Neural crest cell (in vitro differentiated cells): ENCODE measurements at regions not wholly inside any gene's neighbourhood (a gene's known extent, or its start where the extent isn't known, plus 50 kb on each side); places are given as distances from the start of the nearest gene placed in this dataset.

ENCODE experiments used
- DNase-seq: peaks from one replicate; pipeline ENCODE4 v3.0.0; 2021; ENCODE audit warnings: low read depth, mixed read lengths, low spot score
- H3K27ac Mint-ChIP-seq: one replicate; pipeline ENCODE4 v1.8.0; 2021; ENCODE audit warnings: mild to moderate bottlenecking, mixed read lengths; ENCODE audit not compliant: unreplicated experiment
- H3K27me3 Mint-ChIP-seq: 2 replicates; pipeline ENCODE4 v1.8.0; 2021; ENCODE audit warnings: low read depth, mild to moderate bottlenecking, mixed read lengths
- H3K36me3 Mint-ChIP-seq: 2 replicates; pipeline ENCODE4 v1.8.0; 2021; ENCODE audit warnings: low read depth, mild to moderate bottlenecking, mixed read lengths
- H3K4me1 Mint-ChIP-seq: 2 replicates; pipeline ENCODE4 v1.8.0; 2021; ENCODE audit warnings: mixed read lengths
- H3K4me3 Mint-ChIP-seq: one replicate; pipeline ENCODE4 v1.8.0; 2021; ENCODE audit warnings: mild to moderate bottlenecking, mixed read lengths
- H3K9me3 Mint-ChIP-seq: 2 replicates; pipeline ENCODE4 v1.8.0; 2021; ENCODE audit warnings: mixed read lengths
- CTCF ChIP-seq: fragments of 200-600 bp; sonication (generic); conservative IDR thresholded peaks from 2 replicates; pipeline ENCODE4 v1.5.0; 2021; ENCODE audit warnings: antibody characterized with exemption, mild to moderate bottlenecking

- Mint-ChIP-seq H3K27ac (no peak overlapping the region), H3K9me3 (no peaks in the 10 kb centered on the region), H3K4me1 (peaks cover 20% of the 10 kb centered on the region), H3K36me3 (peaks cover 2% of the 10 kb centered on the region), H3K27me3 (no peaks in the 10 kb centered on the region), H3K4me3 (no peak overlapping the region)
- DNase-seq: no peak
- no peak for TF ChIP-seq CTCF
These were observed 832.9 kb upstream of the NR2F2 start for GRCh38 chr15:95497634-95498033.

GRCh38 chr15:95498961-95499360, 831.5 kb upstream of the NR2F2 start:
- H3K4me3 Mint-ChIP-seq: no peak overlapping the region
- H3K9me3 Mint-ChIP-seq: no peaks in the 10 kb centered on the region
- peaks cover 2% of the 10 kb centered on the region for H3K36me3 Mint-ChIP-seq
- H3K4me1 Mint-ChIP-seq: peaks cover 19% of the 10 kb centered on the region
- H3K27ac Mint-ChIP-seq: no peak overlapping the region
- no peak for DNase-seq
- no peak for TF ChIP-seq CTCF
- H3K27me3 Mint-ChIP-seq: no peaks in the 10 kb centered on the region

- Mint-ChIP-seq H3K4me1 (peaks cover 17% of the 10 kb centered on the region), H3K27me3 (no peaks in the 10 kb centered on the region), H3K9me3 (no peaks in the 10 kb centered on the region), H3K27ac (no peak overlapping the region), H3K4me3 (no peak overlapping the region), H3K36me3 (peaks cover 2% of the 10 kb centered on the region)
- no peak for TF ChIP-seq CTCF
- DNase-seq: no peak
These were observed 831.1 kb upstream of the NR2F2 start for GRCh38 chr15:95499397-95499796.

- H3K27me3 Mint-ChIP-seq: no peaks in the 10 kb centered on the region
- peaks cover 3% of the 10 kb centered on the region for H3K9me3 Mint-ChIP-seq
- no peak for TF ChIP-seq CTCF
- DNase-seq: no peak
- no peak overlapping the region for H3K27ac Mint-ChIP-seq
- H3K4me1 Mint-ChIP-seq: no peaks in the 10 kb centered on the region
- H3K36me3 Mint-ChIP-seq: peaks cover 2% of the 10 kb centered on the region
- no peak overlapping the region for H3K4me3 Mint-ChIP-seq
These were observed 828.6 kb upstream of the NR2F2 start for GRCh38 chr15:95501865-95502264.

GRCh38 chr15:95503107-95503506, 827.4 kb upstream of the NR2F2 start:
- Mint-ChIP-seq H3K27me3 (no peaks in the 10 kb centered on the region), H3K9me3 (peaks cover 3% of the 10 kb centered on the region), H3K27ac (no peak overlapping the region), H3K4me1 (no peaks in the 10 kb centered on the region), H3K4me3 (no peak overlapping the region), H3K36me3 (peaks cover 2% of the 10 kb centered on the region)
- no peak for DNase-seq
- TF ChIP-seq CTCF: no peak
